ENCODE measurements at regions not wholly inside any gene's neighbourhood (a gene's known extent, or its start where the extent isn't known, plus 50 kb on each side); places are given as distances from the start of the nearest gene placed in this dataset.

GRCh38 chr2:145748927-145749326 is 1229.0 kb upstream of the ZEB2 start:
- TF ChIP-seq, protein P1, sequence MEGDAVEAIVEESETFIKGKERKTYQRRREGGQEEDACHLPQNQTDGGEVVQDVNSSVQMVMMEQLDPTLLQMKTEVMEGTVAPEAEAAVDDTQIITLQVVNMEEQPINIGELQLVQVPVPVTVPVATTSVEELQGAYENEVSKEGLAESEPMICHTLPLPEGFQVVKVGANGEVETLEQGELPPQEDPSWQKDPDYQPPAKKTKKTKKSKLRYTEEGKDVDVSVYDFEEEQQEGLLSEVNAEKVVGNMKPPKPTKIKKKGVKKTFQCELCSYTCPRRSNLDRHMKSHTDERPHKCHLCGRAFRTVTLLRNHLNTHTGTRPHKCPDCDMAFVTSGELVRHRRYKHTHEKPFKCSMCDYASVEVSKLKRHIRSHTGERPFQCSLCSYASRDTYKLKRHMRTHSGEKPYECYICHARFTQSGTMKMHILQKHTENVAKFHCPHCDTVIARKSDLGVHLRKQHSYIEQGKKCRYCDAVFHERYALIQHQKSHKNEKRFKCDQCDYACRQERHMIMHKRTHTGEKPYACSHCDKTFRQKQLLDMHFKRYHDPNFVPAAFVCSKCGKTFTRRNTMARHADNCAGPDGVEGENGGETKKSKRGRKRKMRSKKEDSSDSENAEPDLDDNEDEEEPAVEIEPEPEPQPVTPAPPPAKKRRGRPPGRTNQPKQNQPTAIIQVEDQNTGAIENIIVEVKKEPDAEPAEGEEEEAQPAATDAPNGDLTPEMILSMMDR (conservative IDR thresholded peaks at IDR 0.05 in 1 of 2, IDR thresholded peaks at IDR 0.05 in 1 of 2; ENCODE audit: low read depth in 1 of 2, low read length in 2 of 2) = no peak
- no peak for TF ChIP-seq EZH2 (IDR thresholded peaks at IDR 0.05; ENCODE audit: low read length, missing control alignments)

Measured in fibroblast of lung (primary cell).